Muscle of arm (tissue), 1 donor: ENCODE measurements at regions not wholly inside any gene's neighbourhood (a gene's known extent, or its start where the extent isn't known, plus 50 kb on each side); places are given as distances from the start of the nearest gene placed in this dataset.

ENCODE experiments used
- DNase-seq: peaks from one replicate; pipeline ENCODE4 v3.0.0-alpha.2; 2013

GRCh38 chr11:28619846-28620540 is 511.8 kb downstream of the METTL15 start:
- DNase-seq, result no peak

DNA sequence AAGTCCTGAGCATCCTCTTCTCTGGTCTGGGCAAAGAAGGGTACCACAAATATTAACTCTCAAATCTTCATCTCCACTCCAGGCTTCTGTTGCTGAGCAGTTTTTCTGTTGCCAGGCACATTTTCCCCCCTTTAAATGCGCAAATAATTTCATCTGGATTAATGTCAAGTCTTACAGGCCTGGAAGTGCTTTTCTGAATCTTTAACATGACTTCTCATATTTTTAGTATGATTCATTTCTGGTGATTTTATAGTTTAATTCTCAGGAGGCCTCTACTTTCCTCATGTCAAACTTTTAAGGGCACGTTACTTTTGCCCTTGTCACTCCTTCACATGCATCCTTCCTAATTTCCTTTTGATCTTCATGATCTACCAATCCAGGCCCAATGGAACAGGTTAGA is 510.2 kb downstream of the METTL15 start:
- peak; percentile 16 for DNase-seq

- DNase-seq, result no peak
Observed at GRCh38 chr11:28616160-28616965, 508.2 kb downstream of the METTL15 start.

DNA sequence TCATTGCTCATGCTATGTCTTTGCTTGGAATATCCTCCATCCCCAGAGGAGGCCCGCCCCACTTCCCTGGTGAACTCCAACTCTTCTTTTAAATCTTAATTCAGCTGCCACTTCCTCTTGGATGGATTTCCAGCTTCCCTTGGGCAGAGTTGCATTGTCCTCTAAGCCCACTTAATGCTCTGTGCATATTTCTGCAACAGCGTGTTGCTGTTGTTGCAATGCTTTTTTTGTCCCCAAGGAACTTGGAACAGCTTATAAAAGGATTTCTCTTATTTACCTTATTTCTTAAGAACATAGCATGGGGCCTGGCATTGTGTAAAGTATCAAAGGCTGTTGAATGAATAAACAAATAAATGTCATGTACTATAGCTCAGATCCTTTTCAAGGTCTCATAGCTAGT is 507.4 kb downstream of the METTL15 start:
- DNase-seq, result no peak

DNA sequence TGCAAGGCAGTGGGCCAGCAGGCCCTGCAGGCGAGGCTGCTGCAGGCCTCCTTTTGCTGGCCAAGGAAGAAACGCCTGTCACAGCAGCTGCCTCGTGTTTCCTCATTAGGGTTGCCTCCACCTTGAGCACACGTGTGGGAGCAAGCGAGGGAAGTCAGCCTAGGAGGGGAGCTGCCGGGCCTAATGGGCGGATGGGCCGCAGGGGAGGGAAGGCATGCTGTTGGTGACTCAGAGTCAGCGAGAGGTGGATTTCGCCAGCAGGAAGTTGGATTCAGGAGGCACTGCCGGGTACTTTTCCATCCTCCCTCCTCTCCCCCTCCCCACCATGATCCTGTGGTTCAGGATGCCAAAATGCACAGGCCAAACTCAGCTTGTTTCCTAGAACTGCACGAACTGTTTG is 498.7 kb downstream of the METTL15 start:
- no peak for DNase-seq

DNA sequence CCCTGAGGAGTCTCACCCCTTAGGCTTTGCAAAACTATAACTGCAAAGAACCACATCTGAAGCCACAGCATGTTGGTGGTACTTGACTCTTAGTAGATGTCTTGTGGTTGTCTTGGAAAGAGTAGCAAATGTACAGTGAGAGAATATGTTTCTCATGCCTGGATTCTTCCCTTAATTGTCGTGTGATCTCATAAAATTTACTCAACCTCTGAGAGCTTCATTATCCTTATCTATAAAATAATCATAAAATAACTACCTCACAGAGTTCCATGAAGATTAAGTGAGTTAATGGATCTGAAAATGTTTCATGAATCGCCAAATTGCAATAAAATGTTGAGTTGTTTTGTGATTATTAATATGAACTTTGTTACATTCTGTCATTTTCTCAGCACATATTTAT is 491.5 kb downstream of the METTL15 start:
- DNase-seq, result no peak

GRCh38 chr11:28598531-28598930 is 490.3 kb downstream of the METTL15 start:
- DNase-seq, result no peak

GRCh38 chr11:28596816-28597215 is 488.6 kb downstream of the METTL15 start:
- no peak for DNase-seq

DNA sequence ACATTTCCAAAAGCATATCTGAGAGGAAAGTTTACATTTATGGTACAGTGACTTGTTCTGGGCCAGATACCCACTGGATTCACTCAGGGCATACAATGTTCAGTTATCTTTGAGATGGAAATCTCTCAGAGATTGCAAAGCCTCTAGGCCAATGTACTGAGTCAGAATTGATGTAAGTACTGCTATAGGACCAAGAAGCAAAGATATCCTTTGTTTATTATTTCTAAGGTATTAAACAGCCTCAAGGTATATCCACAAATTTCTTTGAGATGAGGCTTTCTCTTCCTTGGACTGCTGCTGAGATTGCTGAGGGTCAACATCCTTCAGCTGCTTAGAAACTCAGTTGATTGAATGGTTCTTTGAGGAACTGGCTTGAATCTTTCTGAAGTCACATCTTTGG is 484.0 kb downstream of the METTL15 start:
- no peak for DNase-seq

DNA sequence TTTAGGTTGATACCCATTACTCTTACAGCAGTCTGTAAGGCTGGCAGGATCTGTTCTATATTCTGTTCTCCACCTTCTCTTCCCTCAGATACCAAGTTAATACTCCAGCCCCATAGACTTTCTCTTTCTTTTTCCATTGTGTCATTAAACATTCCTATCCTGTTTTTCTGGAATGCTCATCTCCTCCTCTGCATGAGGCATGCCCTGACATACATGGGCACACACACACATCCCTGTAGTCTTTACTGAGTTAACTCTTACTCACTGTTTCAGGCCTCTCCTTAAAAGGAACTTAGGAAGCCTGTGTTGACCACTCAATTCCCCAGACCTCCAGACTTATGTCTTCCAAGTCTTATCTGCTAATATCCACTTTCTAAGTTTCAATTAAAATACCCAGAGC is 476.8 kb downstream of the METTL15 start:
- DNase-seq, result no peak

DNA sequence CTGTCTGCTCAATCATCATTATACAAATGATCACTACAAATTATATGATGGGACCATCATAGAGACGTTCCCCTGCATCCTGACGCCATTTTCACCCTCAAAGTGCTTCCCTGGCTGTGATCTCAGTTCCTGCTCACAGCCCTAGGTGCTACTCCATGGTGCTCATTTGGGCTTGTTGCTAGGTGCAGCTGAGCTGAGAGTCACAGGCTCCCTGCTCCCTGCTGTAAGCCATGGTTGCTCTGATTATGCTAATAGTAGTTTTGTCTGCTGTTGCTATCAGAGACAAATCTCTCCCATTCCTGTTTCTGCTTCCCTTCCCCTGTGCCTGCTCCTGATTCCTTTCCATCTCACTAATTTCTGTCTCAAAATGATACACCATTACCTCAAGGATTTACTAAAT is 474.3 kb downstream of the METTL15 start:
- DNase-seq, result no peak

GRCh38 chr11:28581286-28582242 is 473.4 kb downstream of the METTL15 start:
- DNase-seq, result no peak

DNA sequence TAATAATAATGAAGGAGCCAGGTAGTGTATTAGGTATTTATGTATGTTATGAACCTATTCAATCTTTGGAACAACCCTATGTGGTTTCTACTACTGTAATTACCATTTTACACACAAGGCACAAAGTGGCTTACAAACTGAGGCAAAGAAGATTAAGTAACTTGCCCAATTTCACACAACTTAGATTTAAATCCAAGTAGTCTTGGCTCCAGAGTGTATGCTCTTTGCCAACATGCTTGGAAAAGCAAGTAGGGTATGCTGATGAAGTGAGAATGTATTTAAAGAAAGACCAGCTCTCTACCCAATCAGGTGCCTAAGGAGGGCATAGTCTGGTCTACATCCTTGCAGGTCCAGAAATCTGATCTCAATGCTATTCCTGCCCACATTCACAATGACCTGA is 463.2 kb downstream of the METTL15 start:
- no peak for DNase-seq

DNA sequence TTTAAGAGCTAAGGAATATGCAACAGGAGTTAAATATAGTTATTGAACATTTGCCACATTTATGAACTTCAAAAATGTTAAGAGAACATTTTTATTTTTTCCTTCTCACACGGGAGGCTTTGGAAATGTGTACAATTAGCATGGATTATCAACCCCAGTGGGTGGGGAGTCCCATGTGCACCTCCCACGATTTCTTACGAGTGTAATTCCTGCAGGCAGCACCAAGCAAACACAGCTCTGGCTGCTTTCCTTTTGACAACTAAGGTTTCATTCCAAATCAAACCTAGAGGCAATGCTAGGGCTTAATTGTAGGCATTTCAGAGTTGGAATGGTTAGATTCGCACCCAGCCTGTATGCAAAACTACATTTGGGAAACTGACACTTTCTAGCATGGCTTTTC is 460.9 kb downstream of the METTL15 start:
- DNase-seq, result no peak

- DNase-seq, result peak; percentile 50
Observed at GRCh38 chr11:28566339-28567089, 458.3 kb downstream of the METTL15 start.

DNA sequence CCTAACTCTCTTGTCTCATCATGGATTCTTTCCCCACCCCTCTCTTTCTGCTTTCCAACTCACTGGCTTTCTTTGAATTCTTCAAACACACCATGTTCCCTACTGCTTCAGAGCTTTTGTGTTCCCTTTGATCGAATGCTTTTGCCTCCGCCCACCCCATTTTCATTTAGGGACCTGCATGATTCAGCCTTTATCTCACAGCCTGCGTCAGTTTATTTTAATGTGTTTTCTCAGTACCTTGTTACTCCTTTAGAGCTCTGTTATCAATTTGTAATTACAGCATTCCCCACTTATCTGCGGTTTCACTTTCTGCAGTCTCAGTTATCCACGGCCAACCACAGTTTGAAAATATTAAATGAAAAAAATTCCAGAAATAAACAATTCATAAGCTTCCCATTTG is 451.3 kb downstream of the METTL15 start:
- no peak for DNase-seq

DNA sequence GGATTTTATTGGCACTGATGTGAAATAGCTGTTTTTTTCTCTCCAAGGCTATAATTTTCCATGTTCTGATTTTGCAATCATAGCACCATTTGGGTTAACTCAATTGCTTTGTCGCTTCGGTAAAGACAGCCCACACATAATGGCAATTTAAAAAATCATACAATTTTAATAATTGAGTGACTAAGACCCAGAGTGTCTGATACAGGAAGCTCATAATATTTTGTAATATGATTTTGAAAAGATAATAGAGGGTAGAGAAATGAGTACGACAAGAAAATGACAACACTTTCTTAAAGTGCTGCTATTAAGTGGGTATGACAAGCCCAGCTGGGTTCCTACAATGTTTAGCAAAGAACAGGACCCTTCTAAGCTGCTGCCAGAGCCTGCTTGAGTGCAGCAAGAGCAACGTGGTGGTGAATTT is 439.1 kb downstream of the METTL15 start:
- DNase-seq, result no peak

DNA sequence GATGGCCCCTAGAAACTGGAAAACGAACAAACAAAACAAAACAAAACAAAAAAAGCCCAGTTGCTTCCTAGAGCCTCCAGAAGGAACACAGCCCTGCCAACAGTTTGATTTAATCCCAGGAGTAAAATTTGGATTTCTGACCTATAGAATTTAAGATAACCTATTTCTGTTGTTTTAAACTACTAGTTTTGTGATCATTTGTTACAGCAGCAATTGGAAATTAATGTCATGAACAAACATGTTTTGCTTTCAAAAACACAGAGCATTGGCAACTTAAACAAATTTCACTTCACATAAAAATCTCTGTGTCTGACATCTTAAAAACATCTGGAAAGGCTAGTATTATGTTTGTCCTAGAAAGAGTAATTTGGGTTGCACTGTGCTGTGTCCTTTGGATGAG is 437.3 kb downstream of the METTL15 start:
- no peak for DNase-seq

DNA sequence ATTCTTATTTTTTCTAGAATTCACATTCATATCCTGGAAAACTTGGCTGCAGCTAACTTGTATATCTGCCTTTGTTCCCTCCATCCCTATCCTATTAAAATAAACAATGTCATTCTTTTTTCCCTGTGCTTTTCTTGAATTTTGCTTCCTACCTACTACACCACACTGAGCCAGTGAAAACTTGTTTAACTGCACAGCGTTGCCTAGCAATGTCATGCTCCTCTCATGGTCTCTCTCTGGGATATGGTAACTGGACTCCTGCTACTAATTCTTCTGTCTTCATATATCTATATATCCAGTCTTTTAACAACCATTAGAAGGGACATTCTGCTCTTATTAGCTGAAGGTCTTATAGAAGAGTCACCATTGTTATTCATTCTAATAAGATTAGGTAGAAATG is 434.4 kb downstream of the METTL15 start:
- DNase-seq, result peak; percentile 10

GRCh38 chr11:28539239-28540030 is 431.2 kb downstream of the METTL15 start:
- no peak for DNase-seq

- no peak for DNase-seq
Observed at GRCh38 chr11:28537822-28538221, 429.6 kb downstream of the METTL15 start.
